HepG2 (cell line): ENCODE measurements at regions not wholly inside any gene's neighbourhood (a gene's known extent, or its start where the extent isn't known, plus 50 kb on each side); places are given as distances from the start of the nearest gene placed in this dataset.

Source experiments
- ATF6 ChIP-seq: sonication (generic); formaldehyde crosslinking; conservative IDR thresholded peaks from 2 replicates; pipeline ENCODE4 v1.4.0; 2020; ENCODE audit warnings: missing genetic modification reagents
- BATF2 ChIP-seq: sonication (generic); formaldehyde crosslinking; IDR thresholded peaks from 2 replicates; pipeline ENCODE4 v1.8.0; 2022; ENCODE audit warnings: mild to moderate bottlenecking, missing genetic modification reagents, moderate library complexity
- CBX1 ChIP-seq: IDR thresholded peaks from one replicate; pipeline ENCODE4 v1.6.1; 2016; ENCODE audit warnings: antibody characterized with exemption, low read depth
- CENPBD1 ChIP-seq: sonication (generic); formaldehyde crosslinking; IDR thresholded peaks from 2 replicates; pipeline ENCODE4 v1.8.0; 2022; ENCODE audit warnings: missing genetic modification reagents, low read depth, mild to moderate bottlenecking, borderline replicate concordance
- DZIP1 ChIP-seq: sonication (generic); formaldehyde crosslinking; IDR thresholded peaks from 2 replicates; pipeline ENCODE4 v1.5.0; 2020; ENCODE audit warnings: mild to moderate bottlenecking, missing genetic modification reagents
- ELF1 ChIP-seq: sonication (generic); formaldehyde crosslinking; IDR thresholded peaks from 2 replicates; pipeline ENCODE4 v1.4.0; 2020; ENCODE audit warnings: missing genetic modification reagents
- GZF1 ChIP-seq: sonication (generic); formaldehyde crosslinking; IDR thresholded peaks from 2 replicates; pipeline ENCODE4 v1.5.1; 2020; ENCODE audit warnings: mild to moderate bottlenecking, missing genetic modification reagents
- MTERF4 ChIP-seq: sonication (generic); formaldehyde crosslinking; IDR thresholded peaks from 2 replicates; pipeline ENCODE4 v1.8.0; 2023; ENCODE audit warnings: mild to moderate bottlenecking, missing genetic modification reagents
- MTF2 ChIP-seq: sonication (generic); formaldehyde crosslinking; IDR thresholded peaks from 2 replicates; pipeline ENCODE4 v1.5.0; 2020; ENCODE audit warnings: missing genetic modification reagents, borderline replicate concordance
- NR1H2 ChIP-seq: sonication (generic); formaldehyde crosslinking; IDR thresholded peaks from 2 replicates; pipeline ENCODE4 v1.8.1; 2022; ENCODE audit warnings: low read depth, missing genetic modification reagents, borderline replicate concordance
- SP4 ChIP-seq: sonication (generic); formaldehyde crosslinking; IDR thresholded peaks from 2 replicates; pipeline ENCODE4 v1.8.1; 2023; ENCODE audit warnings: mild to moderate bottlenecking, missing genetic modification reagents
- THAP9 ChIP-seq: sonication (generic); formaldehyde crosslinking; IDR thresholded peaks from 2 replicates; pipeline ENCODE4; 2020; ENCODE audit warnings: missing genetic modification reagents, mild to moderate bottlenecking, borderline replicate concordance
- TMF1 ChIP-seq: sonication (generic); formaldehyde crosslinking; IDR thresholded peaks from 2 replicates; pipeline ENCODE4 v1.8.1; 2022; ENCODE audit warnings: low read depth, missing genetic modification reagents
- YY1 ChIP-seq: IDR thresholded peaks from 2 replicates; pipeline ENCODE4 v1.6.1; 2011; ENCODE audit warnings: low read length, low read depth, moderate library complexity, mild to moderate bottlenecking; ENCODE audit not compliant: insufficient read depth, insufficient replicate concordance
- ZFP90 ChIP-seq: sonication (generic); formaldehyde crosslinking; IDR thresholded peaks from 2 replicates; pipeline ENCODE4 v1.8.0; 2022; ENCODE audit warnings: missing genetic modification reagents, mild to moderate bottlenecking, inconsistent platforms, borderline replicate concordance
- ZNF232 ChIP-seq: sonication (generic); formaldehyde crosslinking; IDR thresholded peaks from 2 replicates; pipeline ENCODE4 v1.4.0; 2020; ENCODE audit warnings: missing genetic modification reagents, borderline replicate concordance
- ZNF264 ChIP-seq: sonication (generic); formaldehyde crosslinking; IDR thresholded peaks from 2 replicates; pipeline ENCODE4 v1.4.0; 2020; ENCODE audit warnings: missing genetic modification reagents
- ZNF44 ChIP-seq: sonication (generic); formaldehyde crosslinking; IDR thresholded peaks from 2 replicates; pipeline ENCODE4 v1.5.1; 2020; ENCODE audit warnings: mild to moderate bottlenecking, missing genetic modification reagents
- ZNF530 ChIP-seq: sonication (generic); formaldehyde crosslinking; IDR thresholded peaks from 2 replicates; pipeline ENCODE4 v1.5.0; 2020; ENCODE audit warnings: low read depth, mild to moderate bottlenecking, missing genetic modification reagents

DNA sequence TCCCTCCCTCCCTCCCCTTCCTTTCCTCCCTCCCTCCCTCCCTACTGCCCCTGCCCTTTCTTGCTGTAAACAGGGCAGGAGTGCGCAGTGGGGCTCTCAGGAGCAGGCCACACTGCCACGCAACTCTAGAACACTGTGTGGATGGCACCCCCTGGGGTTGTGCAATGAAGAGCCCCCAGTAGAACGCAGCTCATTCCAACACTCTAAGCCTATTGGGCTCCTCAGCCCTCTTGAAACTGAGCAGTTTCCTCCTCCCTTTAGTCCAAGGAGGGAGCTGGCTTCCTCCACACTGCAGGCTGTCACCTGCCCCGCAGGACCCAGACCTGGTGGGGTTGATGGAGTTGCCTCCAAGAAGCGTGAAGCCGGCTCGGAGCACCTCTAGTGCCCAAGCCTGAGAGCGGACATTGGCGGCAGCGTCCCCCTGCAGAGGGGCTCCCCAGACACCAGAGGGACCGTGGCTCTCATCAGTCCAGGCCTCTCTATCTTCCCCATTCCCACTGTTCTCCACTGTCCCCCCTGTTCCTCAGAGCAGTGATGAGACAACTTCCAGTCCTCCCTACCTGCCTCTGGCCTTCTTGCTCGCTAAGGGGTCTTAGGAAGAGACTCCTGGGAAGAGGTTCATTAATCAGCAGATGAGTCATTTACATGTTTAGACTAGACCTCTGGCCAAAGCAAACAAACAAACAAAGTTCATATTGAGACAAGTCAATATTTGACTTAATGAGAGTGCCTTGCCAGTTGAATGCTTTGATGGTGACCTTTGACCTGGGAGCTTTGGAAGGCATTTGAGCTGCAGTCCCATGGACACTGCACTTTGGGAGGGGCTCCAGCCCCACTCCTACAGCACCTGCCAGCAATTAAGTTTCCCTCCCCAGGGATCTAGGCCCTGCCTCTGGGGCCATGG, 64.0 kb downstream of the RPUSD4 start (continued):
- TF ChIP-seq DZIP1 (CRISPR knock-in tag) (0 out of 2 replicates have a peak, but pooled peaks have one; percentile 64), NR1H2 (CRISPR knock-in tag) (no peak), CENPBD1 (CRISPR knock-in tag) (no peak), YY1 (peak; percentile 24), GZF1 (no peak), MTF2 (no peak), ZNF264 (CRISPR knock-in tag) (no peak), THAP9 (CRISPR knock-in tag) (no peak), SP4 (0 out of 2 replicates have a peak, but pooled peaks have one; percentile 33), TMF1 (CRISPR knock-in tag) (no peak), ZFP90 (CRISPR knock-in tag) (no peak), BATF2 (CRISPR knock-in tag) (no peak), CBX1 (no peak), ZNF232 (CRISPR knock-in tag) (no peak; the same call in 1 of the 2 replicates), MTERF4 (CRISPR knock-in tag) (no peak), ZNF44 (CRISPR knock-in tag) (no peak; the same call in 1 of the 2 replicates), ELF1 (CRISPR knock-in tag) (no peak), ATF6 (no peak), ZNF530 (CRISPR knock-in tag) (no peak)
